ENCODE measurements at regions not wholly inside any gene's neighbourhood (a gene's known extent, or its start where the extent isn't known, plus 50 kb on each side); places are given as distances from the start of the nearest gene placed in this dataset.

GRCh38 chr9:2363781-2364180, 257.8 kb upstream of the VLDLR start (continued):
- TF ChIP-seq IRF5 (IDR thresholded peaks at IDR 0.05; ENCODE audit: borderline replicate concordance) (no peak), MTA3 (IDR thresholded peaks at IDR 0.05; ENCODE audit: borderline replicate concordance, low read length) (no peak), ZSCAN29 (IDR thresholded peaks at IDR 0.05) (no peak), MYB (IDR thresholded peaks at IDR 0.05; ENCODE audit: borderline replicate concordance, low read depth, low read length) (no peak), ETV6 (conservative IDR thresholded peaks at IDR 0.05 in 1 of 2, IDR thresholded peaks at IDR 0.05 in 1 of 2; ENCODE audit: borderline replicate concordance in 1 of 2, low read depth in 1 of 2) (no peak)

- H3K4me2 ChIP-seq (ENCODE audit: control insufficient read depth, insufficient read depth) = no peak overlapping the region
- in situ Hi-C loops (cut with MboI) (no loop called here), intact Hi-C loops (cut with micrococcal nuclease; ENCODE audit: unreplicated experiment) (no loop called here)
- ChIA-PET RAD21 (ENCODE audit: unreplicated experiment) (no interaction called here), POLR2A (no interaction called here), SMC1A (ENCODE audit: uncharacterized antibody, unreplicated experiment) (no interaction called here), CTCF (no interaction called here)
- no peak for FAIRE-seq
- no peak overlapping the region for H3K27ac ChIP-seq (ENCODE audit: control insufficient read depth, insufficient read depth)
- H3K36me3 ChIP-seq (ENCODE audit: control insufficient read depth in 2 of 2, insufficient read depth in 2 of 2, low read length in 1 of 2) = no peaks in the 10 kb centered on the region
- no peak overlapping the region for H2AFZ ChIP-seq (ENCODE audit: control insufficient read depth, low read depth, low read length)
- no peaks in the 10 kb centered on the region for H4K20me1 ChIP-seq (ENCODE audit: control insufficient read depth, insufficient read depth)
- BruUV-seq (replicated peaks) = no TSS peak
- no peaks in the 10 kb centered on the region for H3K4me1 ChIP-seq (ENCODE audit: control insufficient read depth, insufficient read depth, low read length)
- H3K27me3 ChIP-seq (replicated peaks in 1 of 2; ENCODE audit: control insufficient read depth in 2 of 2, insufficient read depth in 2 of 2, low read length in 1 of 2) = no peaks in the 10 kb centered on the region
- TF ChIP-seq TCF7 (IDR thresholded peaks at IDR 0.05; ENCODE audit: borderline replicate concordance) = no peak
- TF ChIP-seq, protein P1, sequence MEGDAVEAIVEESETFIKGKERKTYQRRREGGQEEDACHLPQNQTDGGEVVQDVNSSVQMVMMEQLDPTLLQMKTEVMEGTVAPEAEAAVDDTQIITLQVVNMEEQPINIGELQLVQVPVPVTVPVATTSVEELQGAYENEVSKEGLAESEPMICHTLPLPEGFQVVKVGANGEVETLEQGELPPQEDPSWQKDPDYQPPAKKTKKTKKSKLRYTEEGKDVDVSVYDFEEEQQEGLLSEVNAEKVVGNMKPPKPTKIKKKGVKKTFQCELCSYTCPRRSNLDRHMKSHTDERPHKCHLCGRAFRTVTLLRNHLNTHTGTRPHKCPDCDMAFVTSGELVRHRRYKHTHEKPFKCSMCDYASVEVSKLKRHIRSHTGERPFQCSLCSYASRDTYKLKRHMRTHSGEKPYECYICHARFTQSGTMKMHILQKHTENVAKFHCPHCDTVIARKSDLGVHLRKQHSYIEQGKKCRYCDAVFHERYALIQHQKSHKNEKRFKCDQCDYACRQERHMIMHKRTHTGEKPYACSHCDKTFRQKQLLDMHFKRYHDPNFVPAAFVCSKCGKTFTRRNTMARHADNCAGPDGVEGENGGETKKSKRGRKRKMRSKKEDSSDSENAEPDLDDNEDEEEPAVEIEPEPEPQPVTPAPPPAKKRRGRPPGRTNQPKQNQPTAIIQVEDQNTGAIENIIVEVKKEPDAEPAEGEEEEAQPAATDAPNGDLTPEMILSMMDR (IDR thresholded peaks at IDR 0.05 in 2 of 3, conservative IDR thresholded peaks at IDR 0.05 in 1 of 3; ENCODE audit: control insufficient read depth in 2 of 3, extremely low read depth in 1 of 3, insufficient read depth in 1 of 3, low read depth in 3 of 3, low read length in 3 of 3) = peak in 1 of 3 experiments; percentile 31; a peak in 1 of 6 replicates
- no peaks in the 10 kb centered on the region for H3K79me2 ChIP-seq (ENCODE audit: control insufficient read depth, insufficient read depth, low read length)
- peak; percentile 70 for ATAC-seq
- 0% methylated on average over 1 of the region's 1 CpG for WGBS (ENCODE audit: insufficient coverage, insufficient replicate concordance, low lambda C conversion rate, missing lambda C conversion rate)
- H3K9me3 ChIP-seq (replicated peaks; ENCODE audit: control insufficient read depth, insufficient read depth, low read length) = no peaks in the 10 kb centered on the region
- H3K4me3 ChIP-seq = no peak overlapping the region
- H3K9ac ChIP-seq (ENCODE audit: control insufficient read depth, insufficient read depth, low read length) = no peak overlapping the region
- no peak for DNase-seq (ENCODE audit: low read depth, low spot score)
Measured at GRCh38 chr9:2367970-2368369, 253.6 kb upstream of the VLDLR start.
